Neural crest cell (in vitro differentiated cells): ENCODE measurements at regions not wholly inside any gene's neighbourhood (a gene's known extent, or its start where the extent isn't known, plus 50 kb on each side); places are given as distances from the start of the nearest gene placed in this dataset.

Experiments used
- DNase-seq: peaks from one replicate; pipeline ENCODE4 v3.0.0; 2021; ENCODE audit warnings: low read depth, mixed read lengths, low spot score
- H3K27ac Mint-ChIP-seq: one replicate; pipeline ENCODE4 v1.8.0; 2021; ENCODE audit warnings: mild to moderate bottlenecking, mixed read lengths; ENCODE audit not compliant: unreplicated experiment
- H3K27me3 Mint-ChIP-seq: 2 replicates; pipeline ENCODE4 v1.8.0; 2021; ENCODE audit warnings: low read depth, mild to moderate bottlenecking, mixed read lengths
- H3K36me3 Mint-ChIP-seq: 2 replicates; pipeline ENCODE4 v1.8.0; 2021; ENCODE audit warnings: low read depth, mild to moderate bottlenecking, mixed read lengths
- H3K4me1 Mint-ChIP-seq: 2 replicates; pipeline ENCODE4 v1.8.0; 2021; ENCODE audit warnings: mixed read lengths
- H3K4me3 Mint-ChIP-seq: one replicate; pipeline ENCODE4 v1.8.0; 2021; ENCODE audit warnings: mild to moderate bottlenecking, mixed read lengths
- H3K9me3 Mint-ChIP-seq: 2 replicates; pipeline ENCODE4 v1.8.0; 2021; ENCODE audit warnings: mixed read lengths
- TF ChIP-seq, protein P1 (sequence below): fragments of 200-600 bp; sonication (generic); conservative IDR thresholded peaks from 2 replicates; pipeline ENCODE4 v1.5.0; 2021; ENCODE audit warnings: antibody characterized with exemption, mild to moderate bottlenecking

GRCh38 chr18:43380104-43380672 is 102.9 kb upstream of the SYT4 start:
- TF ChIP-seq, protein P1, sequence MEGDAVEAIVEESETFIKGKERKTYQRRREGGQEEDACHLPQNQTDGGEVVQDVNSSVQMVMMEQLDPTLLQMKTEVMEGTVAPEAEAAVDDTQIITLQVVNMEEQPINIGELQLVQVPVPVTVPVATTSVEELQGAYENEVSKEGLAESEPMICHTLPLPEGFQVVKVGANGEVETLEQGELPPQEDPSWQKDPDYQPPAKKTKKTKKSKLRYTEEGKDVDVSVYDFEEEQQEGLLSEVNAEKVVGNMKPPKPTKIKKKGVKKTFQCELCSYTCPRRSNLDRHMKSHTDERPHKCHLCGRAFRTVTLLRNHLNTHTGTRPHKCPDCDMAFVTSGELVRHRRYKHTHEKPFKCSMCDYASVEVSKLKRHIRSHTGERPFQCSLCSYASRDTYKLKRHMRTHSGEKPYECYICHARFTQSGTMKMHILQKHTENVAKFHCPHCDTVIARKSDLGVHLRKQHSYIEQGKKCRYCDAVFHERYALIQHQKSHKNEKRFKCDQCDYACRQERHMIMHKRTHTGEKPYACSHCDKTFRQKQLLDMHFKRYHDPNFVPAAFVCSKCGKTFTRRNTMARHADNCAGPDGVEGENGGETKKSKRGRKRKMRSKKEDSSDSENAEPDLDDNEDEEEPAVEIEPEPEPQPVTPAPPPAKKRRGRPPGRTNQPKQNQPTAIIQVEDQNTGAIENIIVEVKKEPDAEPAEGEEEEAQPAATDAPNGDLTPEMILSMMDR, result no peak
- DNase-seq, result no peak
- Mint-ChIP-seq H3K36me3 (no peaks in the 10 kb centered on the region), H3K9me3 (peaks cover 3% of the 10 kb centered on the region), H3K4me3 (no peak overlapping the region), H3K27ac (no peak overlapping the region), H3K27me3 (no peaks in the 10 kb centered on the region), H3K4me1 (no peaks in the 10 kb centered on the region)

GRCh38 chr18:43382641-43383403 is 105.5 kb upstream of the SYT4 start:
- H3K4me3 Mint-ChIP-seq, result no peak overlapping the region
- TF ChIP-seq, protein P1, result no peak
- no peak overlapping the region for H3K27ac Mint-ChIP-seq
- H3K9me3 Mint-ChIP-seq, result no peaks in the 10 kb centered on the region
- H3K27me3 Mint-ChIP-seq, result no peaks in the 10 kb centered on the region
- H3K36me3 Mint-ChIP-seq, result no peaks in the 10 kb centered on the region
- no peaks in the 10 kb centered on the region for H3K4me1 Mint-ChIP-seq
- no peak for DNase-seq

DNA sequence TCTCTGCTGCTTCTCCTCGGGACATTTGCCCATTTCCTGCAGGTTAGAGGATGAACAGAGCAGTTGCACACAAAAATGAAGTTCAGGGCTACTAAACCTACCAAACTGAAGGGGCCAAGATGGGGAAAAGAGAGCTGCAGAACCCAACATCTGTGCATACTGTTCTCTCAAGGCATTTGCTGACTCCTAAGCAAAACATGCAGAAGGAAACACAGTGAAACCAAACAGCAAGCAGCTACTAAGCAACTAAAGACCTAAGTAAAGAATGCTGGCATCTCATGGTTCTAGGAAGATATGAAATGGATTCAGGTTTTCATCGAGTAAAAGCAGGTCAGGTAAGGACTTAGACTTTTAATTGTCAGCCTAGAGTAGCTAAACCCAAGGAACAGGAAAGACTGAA is 111.9 kb upstream of the SYT4 start:
- H3K27me3 Mint-ChIP-seq, result no peaks in the 10 kb centered on the region
- no peaks in the 10 kb centered on the region for H3K36me3 Mint-ChIP-seq
- H3K27ac Mint-ChIP-seq, result no peak overlapping the region
- H3K4me1 Mint-ChIP-seq, result no peaks in the 10 kb centered on the region
- TF ChIP-seq, protein P1, result no peak
- no peak for DNase-seq
- H3K9me3 Mint-ChIP-seq, result no peaks in the 10 kb centered on the region
- H3K4me3 Mint-ChIP-seq, result no peak overlapping the region

DNA sequence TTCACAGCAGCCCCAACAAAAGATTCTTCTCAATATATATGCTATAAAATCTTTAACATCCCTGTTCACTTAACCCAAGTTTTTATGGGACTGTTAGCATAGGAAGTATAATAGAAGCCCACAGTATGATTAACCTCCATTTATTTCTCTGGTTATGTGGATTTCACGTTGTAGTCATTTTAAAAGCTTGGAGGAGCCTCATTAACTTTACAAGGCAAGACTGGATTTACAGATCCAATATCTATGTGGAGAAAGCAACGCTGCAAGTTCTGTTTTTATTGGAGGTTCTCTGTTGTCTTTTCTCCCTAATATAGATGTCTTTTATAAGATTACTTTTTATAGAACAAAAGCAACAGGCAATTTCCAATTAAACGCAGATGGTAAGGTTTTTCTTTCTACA is 114.9 kb upstream of the SYT4 start:
- H3K4me1 Mint-ChIP-seq, result no peaks in the 10 kb centered on the region
- H3K36me3 Mint-ChIP-seq, result no peaks in the 10 kb centered on the region
- no peaks in the 10 kb centered on the region for H3K9me3 Mint-ChIP-seq
- no peak overlapping the region for H3K27ac Mint-ChIP-seq
- TF ChIP-seq, protein P1, result no peak
- H3K27me3 Mint-ChIP-seq, result no peaks in the 10 kb centered on the region
- H3K4me3 Mint-ChIP-seq, result no peak overlapping the region
- no peak for DNase-seq

DNA sequence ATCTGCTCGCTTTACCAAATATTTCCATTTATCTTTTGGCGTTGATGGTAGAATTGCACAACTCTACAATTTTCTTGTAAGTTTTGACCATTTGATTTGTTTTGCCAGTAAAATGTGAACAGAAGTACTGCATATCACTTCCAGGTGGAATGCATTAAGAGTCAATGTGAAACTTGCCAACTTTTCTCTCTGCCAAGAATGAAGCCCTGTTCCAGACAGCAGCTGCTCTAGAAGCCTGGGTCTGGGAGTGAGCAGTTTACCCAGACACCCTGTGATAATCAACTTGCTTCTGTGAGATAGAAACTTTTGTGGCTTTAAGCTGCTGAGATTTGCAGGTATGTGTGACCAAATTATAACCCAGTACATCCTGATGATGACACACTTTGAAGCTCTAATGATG is 115.9 kb upstream of the SYT4 start:
- H3K4me1 Mint-ChIP-seq, result no peaks in the 10 kb centered on the region
- H3K4me3 Mint-ChIP-seq, result no peak overlapping the region
- no peaks in the 10 kb centered on the region for H3K36me3 Mint-ChIP-seq
- no peaks in the 10 kb centered on the region for H3K27me3 Mint-ChIP-seq
- H3K27ac Mint-ChIP-seq, result no peak overlapping the region
- DNase-seq, result no peak
- H3K9me3 Mint-ChIP-seq, result no peaks in the 10 kb centered on the region
- TF ChIP-seq, protein P1, result no peak
